Panc1 (cell line): ENCODE measurements at regions not wholly inside any gene's neighbourhood (a gene's known extent, or its start where the extent isn't known, plus 50 kb on each side); places are given as distances from the start of the nearest gene placed in this dataset.

Experiments
- CTCF ChIP-seq: fragments of 450-650 bp; IDR thresholded peaks from 2 replicates; pipeline ENCODE4 v1.5.1; 2017; ENCODE audit warnings: mild to moderate bottlenecking
- POLR2AphosphoS5 ChIP-seq: IDR thresholded peaks from 2 replicates; pipeline ENCODE4 v1.6.1; 2012; ENCODE audit warnings: mild to moderate bottlenecking, low read depth, low read length, moderate library complexity
- REST ChIP-seq, 2 experiments: IDR thresholded peaks; 2 replicates each; pipeline ENCODE4 v1.6.1; 2011 to 2012; ENCODE audit warnings: low read depth in 2 of 2, control low read depth in 1 of 2, low read length in 1 of 2, mild to moderate bottlenecking in 1 of 2, moderate library complexity in 1 of 2; ENCODE audit not compliant: insufficient read depth in 1 of 2
- TCF7L2 ChIP-seq: IDR thresholded peaks from 2 replicates; pipeline ENCODE4 v1.6.1; 2011; ENCODE audit warnings: mild to moderate bottlenecking, low read depth, low read length, inconsistent platforms

GRCh38 chr7:45980973-45981372, 59.9 kb upstream of the IGFBP3 start:
- no peak for TF ChIP-seq CTCF
- TF ChIP-seq POLR2AphosphoS5, result no peak
- TF ChIP-seq REST (IDR thresholded peaks at IDR 0.05; ENCODE audit: insufficient read depth in 1 of 2, low read depth in 2 of 2, low read length in 1 of 2), result no peak
- TF ChIP-seq TCF7L2, result no peak
